LHCN-M2 (cell line): ENCODE measurements at regions not wholly inside any gene's neighbourhood (a gene's known extent, or its start where the extent isn't known, plus 50 kb on each side); places are given as distances from the start of the nearest gene placed in this dataset.
"Not testable (repeated sequence)": the region's sequence is repeated elsewhere in the genome, so short reads cannot be mapped to it uniquely, and the experiment has no call there.

Experiments used
- DNase-seq: peaks from one replicate; pipeline ENCODE4 v3.0.0-alpha.2; 2012; ENCODE audit warnings: low read depth

GRCh38 chr15:77909182-77909940 lies 168.2 kb downstream of the TBC1D2B start:
- DNase-seq = no peak

GRCh38 chr15:77908752-77909111 lies 168.8 kb downstream of the TBC1D2B start:
- not testable (repeated sequence) for DNase-seq

- peak; percentile 53 for DNase-seq
Measured at GRCh38 chr15:77907824-77908751, 169.4 kb downstream of the TBC1D2B start.

- DNase-seq = not testable (repeated sequence)
Measured at GRCh38 chr15:77906062-77906990, 171.2 kb downstream of the TBC1D2B start.

GRCh38 chr15:77905301-77905920 lies 172.1 kb downstream of the TBC1D2B start:
- DNase-seq = no peak

- no peak for DNase-seq
Measured at GRCh38 chr15:77904901-77905300, 172.6 kb downstream of the TBC1D2B start.

- DNase-seq = no peak
Measured at GRCh38 chr15:77904436-77904821, 173.1 kb downstream of the TBC1D2B start.

GRCh38 chr15:77903761-77904435 lies 173.6 kb downstream of the TBC1D2B start:
- not testable (repeated sequence) for DNase-seq

- DNase-seq = not testable (repeated sequence)
Measured at GRCh38 chr15:77902921-77903760, 174.4 kb downstream of the TBC1D2B start.

GRCh38 chr15:77901921-77902750 lies 175.4 kb downstream of the TBC1D2B start:
- DNase-seq = no peak

GRCh38 chr15:77901251-77901881 lies 176.1 kb downstream of the TBC1D2B start:
- no peak for DNase-seq

- DNase-seq = not testable (repeated sequence)
Measured at GRCh38 chr15:77900331-77900963, 177.1 kb downstream of the TBC1D2B start.

- not testable (repeated sequence) for DNase-seq
Measured at GRCh38 chr15:77899776-77900175, 177.7 kb downstream of the TBC1D2B start.

- DNase-seq = no peak
Measured at GRCh38 chr15:77898811-77899730, 178.4 kb downstream of the TBC1D2B start.

GRCh38 chr15:77897896-77898406 lies 179.6 kb downstream of the TBC1D2B start:
- DNase-seq = no peak
